ENCODE measurements at regions not wholly inside any gene's neighbourhood (a gene's known extent, or its start where the extent isn't known, plus 50 kb on each side); places are given as distances from the start of the nearest gene placed in this dataset.
A peak's percentile ranks its signal among the peaks of the same experiment; 100 is the strongest.

GRCh38 chr4:152171556-152171955 lies 364.3 kb downstream of the FBXW7 start:
- Histone ChIP-seq H3K79me2 (ENCODE audit: low read length) (no peaks in the 10 kb centered on the region), H3K27me3 (ENCODE audit: low read length) (no peaks in the 10 kb centered on the region), H3K4me3 (ENCODE audit: low read length) (no peak overlapping the region), H3K9ac (ENCODE audit: low read length) (no peak overlapping the region), H3K4me1 (ENCODE audit: insufficient read depth, low read length) (no peaks in the 10 kb centered on the region), H3F3A (ENCODE audit: low read length, unreplicated experiment) (no peaks in the 10 kb centered on the region), H4K20me1 (ENCODE audit: low read length) (no peaks in the 10 kb centered on the region), H2AFZ (ENCODE audit: low read length) (no peak overlapping the region), H3K9me2 (replicated peaks; ENCODE audit: low read length) (no peaks in the 10 kb centered on the region), H3K36me3 (ENCODE audit: low read depth, low read length) (no peaks in the 10 kb centered on the region), H3K4me2 (ENCODE audit: low read length) (no peak overlapping the region), H3K9me3 (ENCODE audit: low read length) (no peaks in the 10 kb centered on the region), H3K27ac (ENCODE audit: low read length) (no peak overlapping the region)
- ChIA-PET CTCF (no interaction called here), POLR2A (ENCODE audit: unreplicated experiment) (no interaction called here)
- no TSS peak for BruUV-seq (replicated peaks)
- no peak for ATAC-seq
- intact Hi-C loops (cut with micrococcal nuclease): no loop called here
- no peak for DNase-seq
- no peak for TF ChIP-seq EZH2 (IDR thresholded peaks at IDR 0.05; ENCODE audit: low read length, unreplicated experiment)

- Histone ChIP-seq H3K4me3 (ENCODE audit: low read length) (no peak overlapping the region), H3K9ac (ENCODE audit: low read length) (no peak overlapping the region)
Observed at GRCh38 chr4:152169683-152170082, 366.2 kb downstream of the FBXW7 start.

GRCh38 chr4:152168987-152169616 lies 366.8 kb downstream of the FBXW7 start:
- ChIA-PET POLR2A (ENCODE audit: unreplicated experiment) (no interaction called here), CTCF (interaction anchor here (0.6 kb wide), 1 partner anchor 180 kb away, joined by 5 read pairs; no protein-coding TSS in a partner anchor)
- DNase-seq: peak; percentile 7

More at GRCh38 chr4:152169683-152170082, 366.2 kb downstream of the FBXW7 start:
- TF ChIP-seq CTCF (conservative IDR thresholded peaks at IDR 0.05; ENCODE audit: low read depth, low read length) (no peak), EZH2phosphoT487 (IDR thresholded peaks at IDR 0.05; ENCODE audit: borderline replicate concordance, low read length) (no peak), EZH2 (IDR thresholded peaks at IDR 0.05; ENCODE audit: low read length, unreplicated experiment) (no peak)
- Histone ChIP-seq H4K20me1 (ENCODE audit: low read length) (no peaks in the 10 kb centered on the region), H3K4me1 (ENCODE audit: insufficient read depth, low read length) (no peaks in the 10 kb centered on the region), H3K9me3 (ENCODE audit: low read length) (no peaks in the 10 kb centered on the region), H3K36me3 (ENCODE audit: low read depth, low read length) (no peaks in the 10 kb centered on the region), H3K27ac (ENCODE audit: low read length) (no peak overlapping the region), H2AFZ (ENCODE audit: low read length) (no peak overlapping the region), H3K4me2 (ENCODE audit: low read length) (no peak overlapping the region), H3K79me2 (ENCODE audit: low read length) (no peaks in the 10 kb centered on the region), H3K27me3 (ENCODE audit: low read length) (no peaks in the 10 kb centered on the region), H3F3A (ENCODE audit: low read length, unreplicated experiment) (no peaks in the 10 kb centered on the region), H3K9me2 (replicated peaks; ENCODE audit: low read length) (no peaks in the 10 kb centered on the region)
- no peak for ATAC-seq
- ChIA-PET POLR2A (ENCODE audit: unreplicated experiment) (no interaction called here), CTCF (interaction anchor here (0.6 kb wide), 1 partner anchor 179 kb away, joined by 5 read pairs; no protein-coding TSS in a partner anchor)
- no TSS peak for BruUV-seq (replicated peaks)
- intact Hi-C loops (cut with micrococcal nuclease): no loop called here
- DNase-seq: no peak

More at GRCh38 chr4:152168987-152169616, 366.8 kb downstream of the FBXW7 start:
- Histone ChIP-seq H3F3A (ENCODE audit: low read length, unreplicated experiment) (no peaks in the 10 kb centered on the region), H4K20me1 (ENCODE audit: low read length) (no peaks in the 10 kb centered on the region), H3K4me3 (ENCODE audit: low read length) (no peak overlapping the region), H3K27me3 (ENCODE audit: low read length) (no peaks in the 10 kb centered on the region), H3K9me2 (replicated peaks; ENCODE audit: low read length) (no peaks in the 10 kb centered on the region), H2AFZ (ENCODE audit: low read length) (no peak overlapping the region), H3K79me2 (ENCODE audit: low read length) (no peaks in the 10 kb centered on the region), H3K4me1 (ENCODE audit: insufficient read depth, low read length) (no peaks in the 10 kb centered on the region), H3K9ac (ENCODE audit: low read length) (no peak overlapping the region), H3K36me3 (ENCODE audit: low read depth, low read length) (no peaks in the 10 kb centered on the region), H3K27ac (ENCODE audit: low read length) (no peak overlapping the region), H3K4me2 (ENCODE audit: low read length) (no peak overlapping the region), H3K9me3 (ENCODE audit: low read length) (no peaks in the 10 kb centered on the region)
- no TSS peak for BruUV-seq (replicated peaks)
- TF ChIP-seq EZH2 (IDR thresholded peaks at IDR 0.05; ENCODE audit: low read length, unreplicated experiment) (no peak), EZH2phosphoT487 (IDR thresholded peaks at IDR 0.05; ENCODE audit: borderline replicate concordance, low read length) (no peak), CTCF (conservative IDR thresholded peaks at IDR 0.05; ENCODE audit: low read depth, low read length) (no peak)
- no peak for ATAC-seq
- intact Hi-C loops (cut with micrococcal nuclease): no loop called here

Data from PC-3 (cell line).